Thyroid gland (tissue), 4 donors: ENCODE measurements at regions not wholly inside any gene's neighbourhood (a gene's known extent, or its start where the extent isn't known, plus 50 kb on each side); places are given as distances from the start of the nearest gene placed in this dataset.

Source experiments
- CTCF ChIP-seq, 6 experiments: fragments of 200-600 bp in 3 of 6; fragments of 450-650 bp in 3 of 6; sonication (generic) in 3 of 6; IDR thresholded peaks; one replicate each; pipeline ENCODE4 v1.5.1; 2016 to 2019; ENCODE audit warnings: antibody characterized with exemption in 6 of 6, mild to moderate bottlenecking in 2 of 6, inconsistent platforms in 1 of 6, moderate library complexity in 1 of 6
- POLR2A ChIP-seq, 2 donors: fragments of 450-650 bp; IDR thresholded peaks; one replicate each; pipeline ENCODE4 v1.6.1; 2017; ENCODE audit warnings: antibody characterized with exemption in 2 of 2, mild to moderate bottlenecking in 2 of 2, moderate library complexity in 1 of 2

- no peak for TF ChIP-seq CTCF (IDR thresholded peaks at IDR 0.05)
- no peak for TF ChIP-seq POLR2A (IDR thresholded peaks at IDR 0.05)
Observed at GRCh38 chr13:43994999-43995859, 115.5 kb downstream of the LACC1 start.
